Ovary (tissue), 7 donors: ENCODE measurements at regions not wholly inside any gene's neighbourhood (a gene's known extent, or its start where the extent isn't known, plus 50 kb on each side); places are given as distances from the start of the nearest gene placed in this dataset.

Experiments used
- DNase-seq, 5 donors: peaks; one replicate each; pipeline ENCODE4 v3.0.0-alpha.2; 2019 to 2020
- H3K27ac ChIP-seq, 2 donors: fragments of 200-600 bp; one replicate each; pipeline versions ENCODE4 v1.5.1 to v1.8.0; 2019 to 2022
- H3K27me3 ChIP-seq: fragments of 200-600 bp; one replicate; pipeline ENCODE4 v1.8.0; 2022
- H3K36me3 ChIP-seq: fragments of 200-600 bp; sonication (generic); one replicate; pipeline ENCODE4 v1.5.1; 2019
- H3K4me1 ChIP-seq: one replicate; pipeline ENCODE4 v1.8.1; 2013; ENCODE audit warnings: mild to moderate bottlenecking, moderate library complexity; ENCODE audit not compliant: insufficient read depth
- H3K4me3 ChIP-seq: fragments of 200-600 bp; sonication (generic); one replicate; pipeline ENCODE4 v1.5.1; 2017
- H3K9me3 ChIP-seq, 2 donors: fragments of 200-600 bp in 1 of 2; sonication (generic) in 1 of 2; one replicate each; pipeline versions ENCODE4 v1.5.1 to v1.8.1; 2013 to 2019; ENCODE audit warnings: mild to moderate bottlenecking in 1 of 2, moderate library complexity in 1 of 2
- CTCF ChIP-seq, 3 donors: fragments of 450-650 bp in 2 of 3; fragments of 200-600 bp in 1 of 3; IDR thresholded peaks; one replicate each; pipeline versions ENCODE4 v1.5.1 to v1.8.0; 2016 to 2022; ENCODE audit warnings: antibody characterized with exemption in 3 of 3, mild to moderate bottlenecking in 1 of 3
- EP300 ChIP-seq: sonication (generic); formaldehyde crosslinking; IDR thresholded peaks from one replicate; pipeline ENCODE4 v1.6.1; 2017; ENCODE audit warnings: antibody characterized with exemption
- POLR2A ChIP-seq: fragments of 450-650 bp; IDR thresholded peaks from one replicate; pipeline ENCODE4 v1.6.1; 2017; ENCODE audit warnings: antibody characterized with exemption, mild to moderate bottlenecking, moderate library complexity
- WGBS, 3 donors: extraction: QIAGEN DNeasy Blood & Tissue Kit in 1 of 3; methylation state at CpG; one replicate each; pipeline versions ENCODE4 v1.1.5 to v1.1.7; 2013 to 2017; 5-methylcytosine and 5-hydroxymethylcytosine counted together
- intact Hi-C, 4 donors: fragments of 100-400 bp; cut with DNase I; formaldehyde crosslinking; loops; one replicate each; pipeline versions ENCODE4 v1.11.0 to v1.15.1; 2022 to 2023
- donor health status: DM: no; HTN: no; CAD: no; lungs with moderate emphysema.
- donor health status: DM: no; HTN: no; CAD: no.
- donor health status: Bipolar disorder and iron deficiency.
- donor health status: DM: no; HTN: no; CAD: no.
- donor health status: DM: yes; HTN: yes; CAD: no.

GRCh38 chr9:119829748-119830147 lies 460.5 kb upstream of the BRINP1 start:
- Histone ChIP-seq H3K4me3 (no peak overlapping the region), H3K27ac (no peak overlapping the region), H3K27me3 (no peaks in the 10 kb centered on the region), H3K9me3 (no peaks in the 10 kb centered on the region), H3K36me3 (no peaks in the 10 kb centered on the region), H3K4me1 (no peaks in the 10 kb centered on the region)
- no peak for DNase-seq
- intact Hi-C loops: no loop called here
- 74 to 77% (median 77%) methylated on average over 3 of the region's 3 CpGs for WGBS, 3 donors
- TF ChIP-seq POLR2A (no peak), EP300 (no peak), CTCF (IDR thresholded peaks at IDR 0.05) (no peak)

- no peak for DNase-seq
- 69 to 85% (median 74%) methylated on average over 2 of the region's 2 CpGs for WGBS, 3 donors
- no peaks in the 10 kb centered on the region for H3K4me1 ChIP-seq
- intact Hi-C loops: no loop called here
- no peaks in the 10 kb centered on the region for H3K9me3 ChIP-seq
- TF ChIP-seq CTCF (IDR thresholded peaks at IDR 0.05) (no peak), POLR2A (no peak), EP300 (no peak)
- H3K36me3 ChIP-seq: no peaks in the 10 kb centered on the region
- H3K4me3 ChIP-seq: no peak overlapping the region
- no peak overlapping the region for H3K27ac ChIP-seq
- no peaks in the 10 kb centered on the region for H3K27me3 ChIP-seq
These were observed 460.0 kb upstream of the BRINP1 start for GRCh38 chr9:119829186-119829585.

- H3K4me3 ChIP-seq: no peak overlapping the region
- no peaks in the 10 kb centered on the region for H3K9me3 ChIP-seq
- WGBS, 3 donors: 22 to 43% (median 27%) methylated on average over 4 of the region's 4 CpGs
- H3K4me1 ChIP-seq: no peaks in the 10 kb centered on the region
- no peak for DNase-seq
- no peak overlapping the region for H3K27ac ChIP-seq
- no peaks in the 10 kb centered on the region for H3K36me3 ChIP-seq
- intact Hi-C loops: no loop called here
- TF ChIP-seq EP300: no peak
- no peaks in the 10 kb centered on the region for H3K27me3 ChIP-seq
These were observed 458.3 kb upstream of the BRINP1 start for GRCh38 chr9:119827526-119827925.

- Histone ChIP-seq H3K4me1 (no peaks in the 10 kb centered on the region), H3K27me3 (no peaks in the 10 kb centered on the region), H3K9me3 (no peaks in the 10 kb centered on the region), H3K27ac (no peak overlapping the region), H3K36me3 (no peaks in the 10 kb centered on the region), H3K4me3 (no peak overlapping the region)
- DNase-seq: no peak
- 8 to 15% (median 14%) methylated on average over 4 of the region's 4 CpGs for WGBS, 3 donors
- TF ChIP-seq CTCF (IDR thresholded peaks at IDR 0.05) (no peak), POLR2A (no peak), EP300 (no peak)
- intact Hi-C loops: no loop called here
These were observed 457.9 kb upstream of the BRINP1 start for GRCh38 chr9:119827126-119827525.

GRCh38 chr9:119818726-119819435 lies 449.6 kb upstream of the BRINP1 start:
- TF ChIP-seq CTCF (IDR thresholded peaks at IDR 0.05) (no peak), EP300 (no peak), POLR2A (no peak)
- Histone ChIP-seq H3K4me1 (no peaks in the 10 kb centered on the region), H3K9me3 (no peaks in the 10 kb centered on the region), H3K27ac (no peak overlapping the region), H3K36me3 (no peaks in the 10 kb centered on the region), H3K27me3 (no peaks in the 10 kb centered on the region), H3K4me3 (no peak overlapping the region)
- 83 to 90% (median 89%) methylated on average over 5 of the region's 5 CpGs for WGBS, 3 donors
- intact Hi-C loops: no loop called here
- DNase-seq: no peak
